Neural cell (in vitro differentiated cells): ENCODE measurements at regions not wholly inside any gene's neighbourhood (a gene's known extent, or its start where the extent isn't known, plus 50 kb on each side); places are given as distances from the start of the nearest gene placed in this dataset.

ENCODE experiments used
- H2AFZ ChIP-seq: fragments of 200-600, 300-800 bp; sonication (generic), shearing (Covaris generic); 2 replicates; pipeline ENCODE4 v1.6.0; 2014; ENCODE audit warnings: low read depth, mild to moderate bottlenecking, antibody characterized with exemption, low read length, moderate library complexity
- H3F3A ChIP-seq: fragments of 200-600 bp; shearing (Covaris generic); 2 replicates; pipeline ENCODE4 v1.6.1; 2016; ENCODE audit warnings: mild to moderate bottlenecking, moderate library complexity, mixed read lengths, antibody characterized with exemption, low read length; ENCODE audit not compliant: insufficient read depth, poor library complexity, severe bottlenecking
- H3K27ac ChIP-seq: fragments of 200-600, 300-800 bp; sonication (generic), shearing (Covaris generic); 2 replicates; pipeline ENCODE4 v1.5.1; 2014; ENCODE audit warnings: mild to moderate bottlenecking, low read length, moderate library complexity
- H3K27me3 ChIP-seq: fragments of 300-800, 200-600 bp; sonication (generic), shearing (Covaris generic); 2 replicates; pipeline ENCODE4 v1.6.0; 2014; ENCODE audit warnings: mild to moderate bottlenecking, low read depth, low read length, moderate library complexity; ENCODE audit not compliant: insufficient read depth
- H3K36me3 ChIP-seq: fragments of 300-800, 200-600 bp; sonication (generic), shearing (Covaris generic); 2 replicates; pipeline ENCODE4 v1.5.1; 2014; ENCODE audit warnings: mild to moderate bottlenecking, antibody characterized with exemption, low read length, moderate library complexity; ENCODE audit not compliant: insufficient read depth
- H3K4me2 ChIP-seq: fragments of 300-800, 200-600 bp; sonication (generic), shearing (Covaris generic); 2 replicates; pipeline ENCODE4 v1.6.0; 2014; ENCODE audit warnings: mild to moderate bottlenecking, low read length
- H3K4me3 ChIP-seq: fragments of 300-800, 200-600 bp; sonication (generic), shearing (Covaris generic); 2 replicates; pipeline ENCODE4 v1.5.1; 2014; ENCODE audit warnings: mild to moderate bottlenecking, low read length, moderate library complexity
- H3K79me2 ChIP-seq: fragments of 200-600 bp; shearing (Covaris generic); replicated peaks from 2 replicates; pipeline ENCODE4 v1.6.0; 2014; ENCODE audit warnings: mild to moderate bottlenecking, low read length, moderate library complexity; ENCODE audit not compliant: insufficient read depth
- H3K9ac ChIP-seq: fragments of 300-800, 200-600 bp; sonication (generic), shearing (Covaris generic); 2 replicates; pipeline ENCODE4 v1.6.1; 2016; ENCODE audit warnings: mild to moderate bottlenecking, low read length, mixed read lengths
- H3K9me2 ChIP-seq: fragments of 200-600 bp; shearing (Covaris generic); 2 replicates; pipeline ENCODE4 v1.6.1; 2016; ENCODE audit warnings: mild to moderate bottlenecking, low read length, mixed read lengths; ENCODE audit not compliant: insufficient read depth
- H3K9me3 ChIP-seq: fragments of 200-600, 300-800 bp; sonication (generic), shearing (Covaris generic); 2 replicates; pipeline ENCODE4 v1.6.1; 2016; ENCODE audit warnings: mild to moderate bottlenecking, mixed run types, low read length, moderate library complexity, mixed read lengths
- H4K20me1 ChIP-seq: fragments of 200-600 bp; shearing (Covaris generic); 2 replicates; pipeline ENCODE4 v1.6.1; 2016; ENCODE audit warnings: mild to moderate bottlenecking, mixed run types; ENCODE audit not compliant: insufficient read depth
- EP300 ChIP-seq: fragments of 450-650 bp; conservative IDR thresholded peaks from 2 replicates; pipeline ENCODE4 v1.6.1; 2014; ENCODE audit warnings: antibody characterized with exemption, mild to moderate bottlenecking, moderate library complexity; ENCODE audit not compliant: poor library complexity, severe bottlenecking
- EZH2 ChIP-seq: fragments of 200-600, 300-800 bp; shearing (Covaris generic), sonication (generic); IDR thresholded peaks from 2 replicates; pipeline ENCODE4 v1.6.1; 2014; ENCODE audit warnings: antibody characterized with exemption, low read length, borderline replicate concordance, mild to moderate bottlenecking; ENCODE audit not compliant: insufficient read depth, poor library complexity, severe bottlenecking
- MXI1 ChIP-seq: fragments of 450-650 bp; conservative IDR thresholded peaks from 2 replicates; pipeline ENCODE4 v1.6.1; 2014; ENCODE audit warnings: antibody characterized with exemption, mild to moderate bottlenecking; ENCODE audit not compliant: poor library complexity, severe bottlenecking
- POLR2AphosphoS5 ChIP-seq: IDR thresholded peaks from 2 replicates; pipeline ENCODE4 v1.6.1; 2012
- RAD21 ChIP-seq: fragments of 450-650 bp; conservative IDR thresholded peaks from 2 replicates; pipeline ENCODE4 v1.6.1; 2014; ENCODE audit warnings: antibody characterized with exemption, mild to moderate bottlenecking, moderate library complexity
- SMC3 ChIP-seq: fragments of 450-650 bp; conservative IDR thresholded peaks from 2 replicates; pipeline ENCODE4 v1.6.1; 2014; ENCODE audit warnings: antibody characterized with exemption, mild to moderate bottlenecking, moderate library complexity; ENCODE audit not compliant: poor library complexity
- TAF1 ChIP-seq: IDR thresholded peaks from 2 replicates; pipeline ENCODE4 v1.6.1; 2012; ENCODE audit warnings: low read depth
- TF ChIP-seq, protein P1 (sequence below): IDR thresholded peaks from 2 replicates; pipeline ENCODE4 v1.6.1; 2012; ENCODE audit warnings: borderline replicate concordance
- TF ChIP-seq, protein P2 (sequence below): fragments of 450-650 bp; IDR thresholded peaks from 2 replicates; pipeline ENCODE4 v1.5.1; 2014; ENCODE audit warnings: antibody characterized with exemption, mild to moderate bottlenecking, moderate library complexity; ENCODE audit not compliant: poor library complexity, severe bottlenecking

DNA sequence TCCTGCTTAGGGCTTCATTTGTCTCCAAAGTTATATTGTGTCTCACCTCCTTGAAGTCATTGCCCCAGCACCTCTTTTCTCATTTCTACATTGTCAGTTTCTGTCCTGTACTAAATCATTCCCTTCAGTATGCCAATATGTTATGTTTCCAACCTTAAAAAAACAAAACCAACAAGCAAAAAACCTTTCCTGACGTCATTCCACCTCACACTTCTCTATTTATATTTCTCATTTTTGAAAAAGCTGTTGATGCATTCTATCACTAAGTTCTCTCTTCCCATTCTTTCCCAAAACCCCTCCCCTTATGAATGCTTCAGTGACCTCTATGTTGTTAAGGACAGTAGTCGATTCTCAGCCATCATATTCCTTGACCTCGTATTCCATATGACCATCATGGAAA is 98.7 kb upstream of the ARHGAP24 start:
- no peaks in the 10 kb centered on the region for H4K20me1 ChIP-seq
- H3F3A ChIP-seq: no peaks in the 10 kb centered on the region
- no peaks in the 10 kb centered on the region for H3K9me3 ChIP-seq
- no peak overlapping the region for H3K4me3 ChIP-seq
- no peak overlapping the region for H3K9ac ChIP-seq
- H3K27ac ChIP-seq: no peak overlapping the region
- H3K36me3 ChIP-seq: no peaks in the 10 kb centered on the region
- TF ChIP-seq, protein P1, sequence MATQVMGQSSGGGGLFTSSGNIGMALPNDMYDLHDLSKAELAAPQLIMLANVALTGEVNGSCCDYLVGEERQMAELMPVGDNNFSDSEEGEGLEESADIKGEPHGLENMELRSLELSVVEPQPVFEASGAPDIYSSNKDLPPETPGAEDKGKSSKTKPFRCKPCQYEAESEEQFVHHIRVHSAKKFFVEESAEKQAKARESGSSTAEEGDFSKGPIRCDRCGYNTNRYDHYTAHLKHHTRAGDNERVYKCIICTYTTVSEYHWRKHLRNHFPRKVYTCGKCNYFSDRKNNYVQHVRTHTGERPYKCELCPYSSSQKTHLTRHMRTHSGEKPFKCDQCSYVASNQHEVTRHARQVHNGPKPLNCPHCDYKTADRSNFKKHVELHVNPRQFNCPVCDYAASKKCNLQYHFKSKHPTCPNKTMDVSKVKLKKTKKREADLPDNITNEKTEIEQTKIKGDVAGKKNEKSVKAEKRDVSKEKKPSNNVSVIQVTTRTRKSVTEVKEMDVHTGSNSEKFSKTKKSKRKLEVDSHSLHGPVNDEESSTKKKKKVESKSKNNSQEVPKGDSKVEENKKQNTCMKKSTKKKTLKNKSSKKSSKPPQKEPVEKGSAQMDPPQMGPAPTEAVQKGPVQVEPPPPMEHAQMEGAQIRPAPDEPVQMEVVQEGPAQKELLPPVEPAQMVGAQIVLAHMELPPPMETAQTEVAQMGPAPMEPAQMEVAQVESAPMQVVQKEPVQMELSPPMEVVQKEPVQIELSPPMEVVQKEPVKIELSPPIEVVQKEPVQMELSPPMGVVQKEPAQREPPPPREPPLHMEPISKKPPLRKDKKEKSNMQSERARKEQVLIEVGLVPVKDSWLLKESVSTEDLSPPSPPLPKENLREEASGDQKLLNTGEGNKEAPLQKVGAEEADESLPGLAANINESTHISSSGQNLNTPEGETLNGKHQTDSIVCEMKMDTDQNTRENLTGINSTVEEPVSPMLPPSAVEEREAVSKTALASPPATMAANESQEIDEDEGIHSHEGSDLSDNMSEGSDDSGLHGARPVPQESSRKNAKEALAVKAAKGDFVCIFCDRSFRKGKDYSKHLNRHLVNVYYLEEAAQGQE: no peak
- TF ChIP-seq RAD21 (no peak), TAF1 (no peak), SMC3 (no peak)
- H2AFZ ChIP-seq: no peak overlapping the region
- no peak overlapping the region for H3K4me2 ChIP-seq
- H3K79me2 ChIP-seq: no peaks in the 10 kb centered on the region
- H3K9me2 ChIP-seq: no peaks in the 10 kb centered on the region
- no peaks in the 10 kb centered on the region for H3K27me3 ChIP-seq

- Histone ChIP-seq H4K20me1 (no peaks in the 10 kb centered on the region), H3F3A (no peaks in the 10 kb centered on the region), H2AFZ (no peak overlapping the region), H3K9me2 (no peaks in the 10 kb centered on the region), H3K36me3 (no peaks in the 10 kb centered on the region), H3K4me3 (no peak overlapping the region), H3K27me3 (no peaks in the 10 kb centered on the region), H3K79me2 (no peaks in the 10 kb centered on the region), H3K9me3 (no peaks in the 10 kb centered on the region), H3K9ac (no peak overlapping the region), H3K27ac (no peak overlapping the region), H3K4me2 (no peak overlapping the region)
- TF ChIP-seq EZH2 (no peak), EP300 (no peak), MXI1 (no peak), SMC3 (no peak), RAD21 (no peak), POLR2AphosphoS5 (no peak), TAF1 (no peak)
- TF ChIP-seq, protein P1: no peak
- TF ChIP-seq, protein P2, sequence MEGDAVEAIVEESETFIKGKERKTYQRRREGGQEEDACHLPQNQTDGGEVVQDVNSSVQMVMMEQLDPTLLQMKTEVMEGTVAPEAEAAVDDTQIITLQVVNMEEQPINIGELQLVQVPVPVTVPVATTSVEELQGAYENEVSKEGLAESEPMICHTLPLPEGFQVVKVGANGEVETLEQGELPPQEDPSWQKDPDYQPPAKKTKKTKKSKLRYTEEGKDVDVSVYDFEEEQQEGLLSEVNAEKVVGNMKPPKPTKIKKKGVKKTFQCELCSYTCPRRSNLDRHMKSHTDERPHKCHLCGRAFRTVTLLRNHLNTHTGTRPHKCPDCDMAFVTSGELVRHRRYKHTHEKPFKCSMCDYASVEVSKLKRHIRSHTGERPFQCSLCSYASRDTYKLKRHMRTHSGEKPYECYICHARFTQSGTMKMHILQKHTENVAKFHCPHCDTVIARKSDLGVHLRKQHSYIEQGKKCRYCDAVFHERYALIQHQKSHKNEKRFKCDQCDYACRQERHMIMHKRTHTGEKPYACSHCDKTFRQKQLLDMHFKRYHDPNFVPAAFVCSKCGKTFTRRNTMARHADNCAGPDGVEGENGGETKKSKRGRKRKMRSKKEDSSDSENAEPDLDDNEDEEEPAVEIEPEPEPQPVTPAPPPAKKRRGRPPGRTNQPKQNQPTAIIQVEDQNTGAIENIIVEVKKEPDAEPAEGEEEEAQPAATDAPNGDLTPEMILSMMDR: no peak
These were observed 93.0 kb upstream of the ARHGAP24 start for GRCh38 chr4:85381968-85382367.
